ENCODE measurements at regions not wholly inside any gene's neighbourhood (a gene's known extent, or its start where the extent isn't known, plus 50 kb on each side); places are given as distances from the start of the nearest gene placed in this dataset.
A peak's percentile ranks its signal among the peaks of the same experiment; 100 is the strongest.

DNA sequence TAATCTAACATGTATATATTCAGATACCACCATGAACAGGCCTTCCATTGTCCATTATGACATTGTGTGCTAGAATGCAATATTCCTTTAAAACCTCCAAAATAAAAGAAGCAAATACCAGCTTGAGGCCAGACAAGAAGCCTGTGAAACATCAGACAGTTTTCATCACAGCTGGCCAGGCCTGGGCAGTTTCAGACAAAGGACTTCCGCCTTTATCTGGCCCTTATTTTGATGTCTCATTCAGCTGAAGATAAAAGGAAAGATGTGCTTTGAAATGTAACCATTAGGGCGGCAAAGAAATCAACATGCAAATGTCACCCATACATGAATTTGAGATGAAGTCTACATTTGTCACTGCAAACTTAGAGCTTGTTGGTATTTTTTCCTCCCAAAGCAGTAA is 737.5 kb downstream of the KCNJ2 start:
- Histone ChIP-seq H3K14ac (replicated peaks; ENCODE audit: low read depth, low read length) (peak overlapping the region; percentile 76; the same call in 1 of the 2 replicates), H4K20me1 (ENCODE audit: insufficient read depth, low read length) (no peaks in the 10 kb centered on the region), H3K9me1 (ENCODE audit: insufficient read depth, low read length) (peaks cover 2% of the 10 kb centered on the region; the same call in 1 of the 2 replicates), H2AFZ (replicated peaks; ENCODE audit: low read length, poor library complexity) (no peak overlapping the region), H3K56ac (ENCODE audit: extremely low read depth, insufficient read depth, low read length) (no peak overlapping the region; the same call in 1 of the 2 replicates), H3K4me2 (ENCODE audit: low read depth, low read length) (no peak overlapping the region), H4K8ac (ENCODE audit: low read depth in 2 of 2, low read length in 2 of 2) (peak overlapping the region; percentile 67 to 77; a peak in 3 of 4 replicates), H2AK9ac (replicated peaks; ENCODE audit: low read depth, low read length, poor library complexity) (no peak overlapping the region), H3K4me3 (ENCODE audit: insufficient read depth, low read depth, low read length) (no peak overlapping the region), H4K91ac (ENCODE audit: insufficient read depth, low read depth, low read length) (peak overlapping the region; percentile 44; the same call in 1 of the 2 replicates), H3K4ac (ENCODE audit: low read depth, low read length) (peak overlapping the region; percentile 56; the same call in 1 of the 2 replicates), H2BK15ac (ENCODE audit: low read depth, low read length) (peak overlapping the region; percentile 84; the same call in 1 of the 3 replicates), H2BK20ac (ENCODE audit: low read depth, low read length) (peak overlapping the region; percentile 84; the same call in 1 of the 2 replicates), H3K18ac (ENCODE audit: low read depth, low read length) (peak overlapping the region; percentile 91), H2AK5ac (ENCODE audit: low read depth, low read length) (no peak overlapping the region), H3K27ac (ENCODE audit: insufficient read depth, low read length) (peak overlapping the region; percentile 38), H2BK120ac (ENCODE audit: low read depth, low read length) (peak overlapping the region; percentile 92), H3K27me3 (ENCODE audit: control insufficient read depth, insufficient read depth, low read length) (no peaks in the 10 kb centered on the region), H3K79me1 (ENCODE audit: low read depth in 1 of 2, low read length in 2 of 2) (no peaks in the 10 kb centered on the region), H3K36me3 (ENCODE audit: control insufficient read depth, insufficient read depth, low read length) (no peaks in the 10 kb centered on the region), H2BK5ac (ENCODE audit: low read depth, low read length, poor library complexity, severe bottlenecking) (peak overlapping the region; percentile 80), H3K9ac (ENCODE audit: low read depth, low read length) (no peak overlapping the region), H3K23ac (ENCODE audit: low read depth, low read length) (peak overlapping the region; percentile 10; the same call in 1 of the 2 replicates), H3K9me3 (ENCODE audit: control insufficient read depth, insufficient read depth, low read length) (0 out of 2 replicates have a peak, but pooled peaks cover 3% of the 10 kb centered on the region), H3K4me1 (ENCODE audit: control insufficient read depth, insufficient read depth, low read length) (peaks cover 3% of the 10 kb centered on the region; the same call in 1 of the 2 replicates), H4K5ac (ENCODE audit: low read depth, low read length) (peak overlapping the region; percentile 37; the same call in 1 of the 2 replicates)
- ChIA-PET CTCF (interaction anchor here (0.6 kb wide), 3 partner anchors 20 to 76 kb away, joined by 3 to 8 read pairs (median 6); no protein-coding TSS in a partner anchor), POLR2A (ENCODE audit: unreplicated experiment) (interaction anchor here (0.6 kb wide), 1 partner anchor 1211 kb away, joined by 12 read pairs; no protein-coding TSS in a partner anchor)
- ATAC-seq (ENCODE audit: low read depth) (peak; percentile 37; the same call in 1 of the 2 replicates), DNase-seq (peak; percentile 62)
- TF ChIP-seq, protein P1, sequence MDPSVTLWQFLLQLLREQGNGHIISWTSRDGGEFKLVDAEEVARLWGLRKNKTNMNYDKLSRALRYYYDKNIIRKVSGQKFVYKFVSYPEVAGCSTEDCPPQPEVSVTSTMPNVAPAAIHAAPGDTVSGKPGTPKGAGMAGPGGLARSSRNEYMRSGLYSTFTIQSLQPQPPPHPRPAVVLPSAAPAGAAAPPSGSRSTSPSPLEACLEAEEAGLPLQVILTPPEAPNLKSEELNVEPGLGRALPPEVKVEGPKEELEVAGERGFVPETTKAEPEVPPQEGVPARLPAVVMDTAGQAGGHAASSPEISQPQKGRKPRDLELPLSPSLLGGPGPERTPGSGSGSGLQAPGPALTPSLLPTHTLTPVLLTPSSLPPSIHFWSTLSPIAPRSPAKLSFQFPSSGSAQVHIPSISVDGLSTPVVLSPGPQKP (IDR thresholded peaks at IDR 0.05; ENCODE audit: borderline replicate concordance, low read depth, low read length): no peak
- no peak for TF ChIP-seq NFE2L2 (IDR thresholded peaks at IDR 0.05; ENCODE audit: low read depth, low read length)
- TF ChIP-seq MXI1 (IDR thresholded peaks at IDR 0.05; ENCODE audit: borderline replicate concordance, low read depth, low read length): no peak
- TF ChIP-seq SMC3 (IDR thresholded peaks at IDR 0.05; ENCODE audit: low read depth, low read length): no peak
- TF ChIP-seq RFX5 (IDR thresholded peaks at IDR 0.05; ENCODE audit: low read depth, low read length): no peak
- TF ChIP-seq RAD21 (IDR thresholded peaks at IDR 0.05; ENCODE audit: low read length): no peak
- no peak for TF ChIP-seq MAZ (IDR thresholded peaks at IDR 0.05; ENCODE audit: borderline replicate concordance, low read depth, low read length)
- TF ChIP-seq RCOR1 (IDR thresholded peaks at IDR 0.05; ENCODE audit: insufficient replicate concordance, low read length): no peak
- TF ChIP-seq USF2 (IDR thresholded peaks at IDR 0.05; ENCODE audit: low read depth, low read length): no peak
- TF ChIP-seq, protein P2, sequence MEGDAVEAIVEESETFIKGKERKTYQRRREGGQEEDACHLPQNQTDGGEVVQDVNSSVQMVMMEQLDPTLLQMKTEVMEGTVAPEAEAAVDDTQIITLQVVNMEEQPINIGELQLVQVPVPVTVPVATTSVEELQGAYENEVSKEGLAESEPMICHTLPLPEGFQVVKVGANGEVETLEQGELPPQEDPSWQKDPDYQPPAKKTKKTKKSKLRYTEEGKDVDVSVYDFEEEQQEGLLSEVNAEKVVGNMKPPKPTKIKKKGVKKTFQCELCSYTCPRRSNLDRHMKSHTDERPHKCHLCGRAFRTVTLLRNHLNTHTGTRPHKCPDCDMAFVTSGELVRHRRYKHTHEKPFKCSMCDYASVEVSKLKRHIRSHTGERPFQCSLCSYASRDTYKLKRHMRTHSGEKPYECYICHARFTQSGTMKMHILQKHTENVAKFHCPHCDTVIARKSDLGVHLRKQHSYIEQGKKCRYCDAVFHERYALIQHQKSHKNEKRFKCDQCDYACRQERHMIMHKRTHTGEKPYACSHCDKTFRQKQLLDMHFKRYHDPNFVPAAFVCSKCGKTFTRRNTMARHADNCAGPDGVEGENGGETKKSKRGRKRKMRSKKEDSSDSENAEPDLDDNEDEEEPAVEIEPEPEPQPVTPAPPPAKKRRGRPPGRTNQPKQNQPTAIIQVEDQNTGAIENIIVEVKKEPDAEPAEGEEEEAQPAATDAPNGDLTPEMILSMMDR (conservative IDR thresholded peaks at IDR 0.05; ENCODE audit: low read depth, low read length): no peak
- in situ Hi-C loops (cut with MboI; ENCODE audit: low sequenced_read_pairs) (no loop called here), dilution Hi-C loops (cut with HindIII; ENCODE audit: low sequenced_read_pairs, unreplicated experiment) (no loop called here), intact Hi-C loops (cut with micrococcal nuclease) (loop anchor here (5.0 kb wide), 1 partner anchor 1635 kb away; no protein-coding TSS in a partner anchor)
- WGBS, 2 experiments (ENCODE audit: extremely low coverage in 2 of 2, insufficient read length in 1 of 2): no CpG with 5 or more reads among the region's 2 CpGs
- no TSS peak for BruUV-seq (replicated peaks)

Measured in IMR-90 (cell line).